Stimulated activated CD4-positive, alpha-beta T cell treated with anti-CD3 and anti-CD28 coated beads, Interleukin-12 subunit alpha, Interleukin-12 subunit beta, amount 100 ng/mL, for 48 hours (primary cell): ENCODE measurements at regions not wholly inside any gene's neighbourhood (a gene's known extent, or its start where the extent isn't known, plus 50 kb on each side); places are given as distances from the start of the nearest gene placed in this dataset.

Source experiments
- DNase-seq, 3 donors: peaks; one replicate each; pipeline ENCODE4 v3.0.0-alpha.2; 2020; ENCODE audit warnings: low read depth in 2 of 3, low spot score in 1 of 3

GRCh38 chr1:234726359-234726943, 116.5 kb upstream of the IRF2BP2 start:
- no peak for DNase-seq

- DNase-seq: peak; percentile 38 to 48 (median 47)
Observed at GRCh38 chr1:234725177-234726132, 115.5 kb upstream of the IRF2BP2 start.

- DNase-seq: no peak
Observed at GRCh38 chr1:234724516-234725176, 114.7 kb upstream of the IRF2BP2 start.

- DNase-seq: peak; percentile 66 to 78 (median 73)
Observed at GRCh38 chr1:234722904-234723720, 113.1 kb upstream of the IRF2BP2 start.

GRCh38 chr1:234722270-234722704, 112.3 kb upstream of the IRF2BP2 start:
- DNase-seq: no peak

GRCh38 chr1:234721476-234722269, 111.7 kb upstream of the IRF2BP2 start:
- DNase-seq: no peak

GRCh38 chr1:234720709-234721441, 110.9 kb upstream of the IRF2BP2 start:
- no peak for DNase-seq

- DNase-seq: no peak
Observed at GRCh38 chr1:234719454-234720251, 109.7 kb upstream of the IRF2BP2 start.

- no peak for DNase-seq
Observed at GRCh38 chr1:234718496-234719453, 108.8 kb upstream of the IRF2BP2 start.

GRCh38 chr1:234716908-234717375, 107.0 kb upstream of the IRF2BP2 start:
- no peak for DNase-seq

GRCh38 chr1:234715252-234716014, 105.5 kb upstream of the IRF2BP2 start:
- DNase-seq: no peak

- DNase-seq: no peak
Observed at GRCh38 chr1:234713859-234714258, 103.9 kb upstream of the IRF2BP2 start.

- no peak for DNase-seq
Observed at GRCh38 chr1:234713440-234713839, 103.5 kb upstream of the IRF2BP2 start.

- no peak for DNase-seq
Observed at GRCh38 chr1:234712891-234713305, 102.9 kb upstream of the IRF2BP2 start.

GRCh38 chr1:234710936-234711724, 101.2 kb upstream of the IRF2BP2 start:
- no peak for DNase-seq

- DNase-seq: no peak
Observed at GRCh38 chr1:234710381-234710780, 100.4 kb upstream of the IRF2BP2 start.
